WTC11 (cell line): ENCODE measurements at regions not wholly inside any gene's neighbourhood (a gene's known extent, or its start where the extent isn't known, plus 50 kb on each side); places are given as distances from the start of the nearest gene placed in this dataset.

Source experiments
- ATAC-seq: fragments of 200-7000 bp; cut with Tn5 transposase; 2 replicates; pipeline ENCODE4 v1.10.0; 2021; ENCODE audit warnings: mild to moderate bottlenecking, moderate library complexity
- CTCF ChIA-PET: fragments of 300-600 bp; sonication (Branson Sonifier 250); formaldehyde crosslinking; loops from one replicate; lab custom pipeline; 2021; ENCODE audit warnings: antibody characterized with exemption; lab: Charles Lee
- POLR2A ChIA-PET: fragments of 350-600 bp; sonication (Branson Sonifier 250); formaldehyde crosslinking; loops from one replicate; lab custom pipeline; 2021; ENCODE audit warnings: antibody characterized with exemption; lab: Charles Lee
- DNase-seq: peaks from one replicate; pipeline ENCODE4 v3.0.0; 2021; ENCODE audit warnings: low spot score
- H3K27ac Mint-ChIP-seq: 2 replicates; pipeline ENCODE4 v1.8.0; 2021; ENCODE audit warnings: mixed read lengths
- H3K27me3 Mint-ChIP-seq: 2 replicates; pipeline ENCODE4 v1.8.0; 2021; ENCODE audit warnings: low read depth, mild to moderate bottlenecking, moderate library complexity, mixed read lengths
- H3K36me3 Mint-ChIP-seq: 2 replicates; pipeline ENCODE4 v1.8.0; 2021; ENCODE audit warnings: mixed read lengths
- H3K4me1 Mint-ChIP-seq: 2 replicates; pipeline ENCODE4 v1.8.0; 2022; ENCODE audit warnings: mixed read lengths
- H3K4me3 Mint-ChIP-seq: 2 replicates; pipeline ENCODE4 v1.8.0; 2021; ENCODE audit warnings: mild to moderate bottlenecking, moderate library complexity, mixed read lengths
- H3K9me3 Mint-ChIP-seq: 2 replicates; pipeline ENCODE4 v1.8.0; 2021; ENCODE audit warnings: mixed read lengths
- CREM ChIP-seq: sonication (generic); formaldehyde crosslinking; IDR thresholded peaks from 2 replicates; pipeline ENCODE4 v1.8.1; 2022; ENCODE audit warnings: mild to moderate bottlenecking, missing genetic modification reagents, moderate library complexity
- ELF4 ChIP-seq: sonication (generic); formaldehyde crosslinking; IDR thresholded peaks from 2 replicates; pipeline ENCODE4 v1.8.1; 2022; ENCODE audit warnings: low read depth, mild to moderate bottlenecking, moderate library complexity, missing genetic modification reagents
- FOXK1 ChIP-seq: sonication (generic); formaldehyde crosslinking; IDR thresholded peaks from 2 replicates; pipeline ENCODE4 v1.8.0; 2022; ENCODE audit warnings: mild to moderate bottlenecking, moderate library complexity, missing genetic modification reagents
- GRHL2 ChIP-seq: fragments of 250-450 bp; sonication (Bioruptor Pico); IDR thresholded peaks from 2 replicates; pipeline ENCODE4 v1.8.0; 2022; ENCODE audit warnings: mild to moderate bottlenecking, moderate library complexity; ENCODE audit not compliant: insufficient replicate concordance, severe bottlenecking
- MYBL2 ChIP-seq: sonication (generic); formaldehyde crosslinking; IDR thresholded peaks from 2 replicates; pipeline ENCODE4 v1.8.1; 2023; ENCODE audit warnings: mild to moderate bottlenecking, moderate library complexity, missing genetic modification reagents
- NFATC4 ChIP-seq: fragments of 250-450 bp; sonication (Bioruptor Pico); IDR thresholded peaks from 2 replicates; pipeline ENCODE4 v1.9.0; 2021; ENCODE audit warnings: mild to moderate bottlenecking
- NFYB ChIP-seq: sonication (generic); formaldehyde crosslinking; conservative IDR thresholded peaks from 2 replicates; pipeline ENCODE4 v1.8.0; 2022; ENCODE audit warnings: low read depth, missing genetic modification reagents
- NR2C2 ChIP-seq: sonication (generic); formaldehyde crosslinking; IDR thresholded peaks from 2 replicates; pipeline ENCODE4 v1.8.0; 2022; ENCODE audit warnings: mild to moderate bottlenecking, missing genetic modification reagents
- SMAD3 ChIP-seq: sonication (generic); formaldehyde crosslinking; IDR thresholded peaks from 2 replicates; pipeline ENCODE4 v1.8.0; 2022; ENCODE audit warnings: missing genetic modification reagents, mild to moderate bottlenecking, borderline replicate concordance
- SP1 ChIP-seq: sonication (generic); formaldehyde crosslinking; conservative IDR thresholded peaks from 2 replicates; pipeline ENCODE4 v1.8.1; 2022; ENCODE audit warnings: missing genetic modification reagents
- ZBTB21 ChIP-seq: sonication (generic); formaldehyde crosslinking; IDR thresholded peaks from 2 replicates; pipeline ENCODE4 v1.8.1; 2023; ENCODE audit warnings: mild to moderate bottlenecking, missing genetic modification reagents, borderline replicate concordance
- ZNF121 ChIP-seq: sonication (generic); formaldehyde crosslinking; IDR thresholded peaks from 2 replicates; pipeline ENCODE4 v1.8.0; 2023; ENCODE audit warnings: missing genetic modification reagents
- ZNF232 ChIP-seq: sonication (generic); formaldehyde crosslinking; IDR thresholded peaks from 2 replicates; pipeline ENCODE4 v1.8.0; 2022; ENCODE audit warnings: mild to moderate bottlenecking, missing genetic modification reagents
- TF ChIP-seq, protein P1 (sequence below): sonication (generic); formaldehyde crosslinking; IDR thresholded peaks from 2 replicates; pipeline ENCODE4 v1.8.0; 2023; ENCODE audit warnings: missing genetic modification reagents, mild to moderate bottlenecking, borderline replicate concordance
- TF ChIP-seq, protein P2 (sequence below): sonication (generic); formaldehyde crosslinking; IDR thresholded peaks from 2 replicates; pipeline ENCODE4 v1.8.1; 2022; ENCODE audit warnings: missing genetic modification reagents, borderline replicate concordance
- TF ChIP-seq, protein P3 (sequence below): fragments of 250-450 bp; sonication (Bioruptor Pico); IDR thresholded peaks from 2 replicates; pipeline ENCODE4 v1.8.0; 2021; ENCODE audit warnings: mild to moderate bottlenecking
- TF ChIP-seq, protein P4 (sequence below): sonication (generic); formaldehyde crosslinking; IDR thresholded peaks from 2 replicates; pipeline ENCODE4 v1.8.0; 2022; ENCODE audit warnings: mild to moderate bottlenecking, missing genetic modification reagents
- TF ChIP-seq, protein P5 (sequence below): sonication (generic); formaldehyde crosslinking; conservative IDR thresholded peaks from 2 replicates; pipeline ENCODE4 v1.8.1; 2022; ENCODE audit warnings: mild to moderate bottlenecking, missing genetic modification reagents
- TF ChIP-seq, protein P6 (sequence below): sonication (generic); formaldehyde crosslinking; IDR thresholded peaks from 2 replicates; pipeline ENCODE4 v1.8.0; 2022; ENCODE audit warnings: mild to moderate bottlenecking, missing genetic modification reagents
- TF ChIP-seq, protein P7 (sequence below): fragments of 250-450 bp; sonication (Bioruptor Pico); IDR thresholded peaks from 2 replicates; pipeline ENCODE4 v1.9.0; 2021; ENCODE audit warnings: mild to moderate bottlenecking
- TF ChIP-seq, protein P8 (sequence below): sonication (generic); formaldehyde crosslinking; IDR thresholded peaks from 2 replicates; pipeline ENCODE4 v1.8.1; 2022; ENCODE audit warnings: low read depth, missing genetic modification reagents, borderline replicate concordance

DNA sequence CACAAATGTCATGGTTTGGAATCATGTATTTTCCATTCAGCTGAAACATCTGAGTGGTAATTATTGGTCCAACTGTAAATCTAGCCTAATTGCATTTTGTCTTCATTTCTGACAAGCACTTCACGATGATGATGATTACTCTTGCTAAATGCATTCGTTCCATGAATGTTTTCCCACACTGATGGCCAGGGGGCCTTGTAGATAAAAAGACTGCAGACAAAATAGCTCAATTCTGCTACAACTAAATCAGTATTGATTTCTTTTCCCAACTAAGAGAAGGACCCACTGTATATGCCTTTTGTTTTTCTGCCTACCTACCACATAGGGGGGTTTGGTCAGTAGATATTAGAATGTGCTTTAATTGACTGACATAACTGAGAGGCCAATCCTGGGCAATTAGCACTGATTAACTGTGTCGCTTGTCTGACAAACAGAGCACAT lies 1351.3 kb upstream of the NUDT12 start:
- H3K4me1 Mint-ChIP-seq = peaks cover 14% of the 10 kb centered on the region
- no peak overlapping the region for H3K4me3 Mint-ChIP-seq
- ChIA-PET POLR2A (no interaction called here), CTCF (no interaction called here)
- DNase-seq (no peak), ATAC-seq (no peak)
- TF ChIP-seq SMAD3 (CRISPR knock-in tag) (no peak), ZNF232 (CRISPR knock-in tag) (no peak), MYBL2 (CRISPR knock-in tag) (no peak), FOXK1 (CRISPR knock-in tag) (no peak), ZNF121 (CRISPR knock-in tag) (no peak), GRHL2 (CRISPR knock-in tag) (no peak), NFATC4 (CRISPR knock-in tag) (no peak), SP1 (CRISPR knock-in tag) (no peak), NFYB (CRISPR knock-in tag) (no peak), ZBTB21 (CRISPR knock-in tag) (no peak)
- TF ChIP-seq, protein P1, sequence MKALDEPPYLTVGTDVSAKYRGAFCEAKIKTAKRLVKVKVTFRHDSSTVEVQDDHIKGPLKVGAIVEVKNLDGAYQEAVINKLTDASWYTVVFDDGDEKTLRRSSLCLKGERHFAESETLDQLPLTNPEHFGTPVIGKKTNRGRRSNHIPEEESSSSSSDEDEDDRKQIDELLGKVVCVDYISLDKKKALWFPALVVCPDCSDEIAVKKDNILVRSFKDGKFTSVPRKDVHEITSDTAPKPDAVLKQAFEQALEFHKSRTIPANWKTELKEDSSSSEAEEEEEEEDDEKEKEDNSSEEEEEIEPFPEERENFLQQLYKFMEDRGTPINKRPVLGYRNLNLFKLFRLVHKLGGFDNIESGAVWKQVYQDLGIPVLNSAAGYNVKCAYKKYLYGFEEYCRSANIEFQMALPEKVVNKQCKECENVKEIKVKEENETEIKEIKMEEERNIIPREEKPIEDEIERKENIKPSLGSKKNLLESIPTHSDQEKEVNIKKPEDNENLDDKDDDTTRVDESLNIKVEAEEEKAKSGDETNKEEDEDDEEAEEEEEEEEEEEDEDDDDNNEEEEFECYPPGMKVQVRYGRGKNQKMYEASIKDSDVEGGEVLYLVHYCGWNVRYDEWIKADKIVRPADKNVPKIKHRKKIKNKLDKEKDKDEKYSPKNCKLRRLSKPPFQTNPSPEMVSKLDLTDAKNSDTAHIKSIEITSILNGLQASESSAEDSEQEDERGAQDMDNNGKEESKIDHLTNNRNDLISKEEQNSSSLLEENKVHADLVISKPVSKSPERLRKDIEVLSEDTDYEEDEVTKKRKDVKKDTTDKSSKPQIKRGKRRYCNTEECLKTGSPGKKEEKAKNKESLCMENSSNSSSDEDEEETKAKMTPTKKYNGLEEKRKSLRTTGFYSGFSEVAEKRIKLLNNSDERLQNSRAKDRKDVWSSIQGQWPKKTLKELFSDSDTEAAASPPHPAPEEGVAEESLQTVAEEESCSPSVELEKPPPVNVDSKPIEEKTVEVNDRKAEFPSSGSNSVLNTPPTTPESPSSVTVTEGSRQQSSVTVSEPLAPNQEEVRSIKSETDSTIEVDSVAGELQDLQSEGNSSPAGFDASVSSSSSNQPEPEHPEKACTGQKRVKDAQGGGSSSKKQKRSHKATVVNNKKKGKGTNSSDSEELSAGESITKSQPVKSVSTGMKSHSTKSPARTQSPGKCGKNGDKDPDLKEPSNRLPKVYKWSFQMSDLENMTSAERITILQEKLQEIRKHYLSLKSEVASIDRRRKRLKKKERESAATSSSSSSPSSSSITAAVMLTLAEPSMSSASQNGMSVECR = no peak
- TF ChIP-seq, protein P2, sequence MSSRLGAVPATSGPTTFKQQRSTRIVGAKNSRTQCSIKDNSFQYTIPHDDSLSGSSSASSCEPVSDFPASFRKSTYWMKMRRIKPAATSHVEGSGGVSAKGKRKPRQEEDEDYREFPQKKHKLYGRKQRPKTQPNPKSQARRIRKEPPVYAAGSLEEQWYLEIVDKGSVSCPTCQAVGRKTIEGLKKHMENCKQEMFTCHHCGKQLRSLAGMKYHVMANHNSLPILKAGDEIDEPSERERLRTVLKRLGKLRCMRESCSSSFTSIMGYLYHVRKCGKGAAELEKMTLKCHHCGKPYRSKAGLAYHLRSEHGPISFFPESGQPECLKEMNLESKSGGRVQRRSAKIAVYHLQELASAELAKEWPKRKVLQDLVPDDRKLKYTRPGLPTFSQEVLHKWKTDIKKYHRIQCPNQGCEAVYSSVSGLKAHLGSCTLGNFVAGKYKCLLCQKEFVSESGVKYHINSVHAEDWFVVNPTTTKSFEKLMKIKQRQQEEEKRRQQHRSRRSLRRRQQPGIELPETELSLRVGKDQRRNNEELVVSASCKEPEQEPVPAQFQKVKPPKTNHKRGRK (CRISPR knock-in tag) = no peak
- TF ChIP-seq, protein P3, sequence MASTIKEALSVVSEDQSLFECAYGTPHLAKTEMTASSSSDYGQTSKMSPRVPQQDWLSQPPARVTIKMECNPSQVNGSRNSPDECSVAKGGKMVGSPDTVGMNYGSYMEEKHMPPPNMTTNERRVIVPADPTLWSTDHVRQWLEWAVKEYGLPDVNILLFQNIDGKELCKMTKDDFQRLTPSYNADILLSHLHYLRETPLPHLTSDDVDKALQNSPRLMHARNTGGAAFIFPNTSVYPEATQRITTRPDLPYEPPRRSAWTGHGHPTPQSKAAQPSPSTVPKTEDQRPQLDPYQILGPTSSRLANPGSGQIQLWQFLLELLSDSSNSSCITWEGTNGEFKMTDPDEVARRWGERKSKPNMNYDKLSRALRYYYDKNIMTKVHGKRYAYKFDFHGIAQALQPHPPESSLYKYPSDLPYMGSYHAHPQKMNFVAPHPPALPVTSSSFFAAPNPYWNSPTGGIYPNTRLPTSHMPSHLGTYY (CRISPR knock-in tag) = no peak
- TF ChIP-seq, protein P4, sequence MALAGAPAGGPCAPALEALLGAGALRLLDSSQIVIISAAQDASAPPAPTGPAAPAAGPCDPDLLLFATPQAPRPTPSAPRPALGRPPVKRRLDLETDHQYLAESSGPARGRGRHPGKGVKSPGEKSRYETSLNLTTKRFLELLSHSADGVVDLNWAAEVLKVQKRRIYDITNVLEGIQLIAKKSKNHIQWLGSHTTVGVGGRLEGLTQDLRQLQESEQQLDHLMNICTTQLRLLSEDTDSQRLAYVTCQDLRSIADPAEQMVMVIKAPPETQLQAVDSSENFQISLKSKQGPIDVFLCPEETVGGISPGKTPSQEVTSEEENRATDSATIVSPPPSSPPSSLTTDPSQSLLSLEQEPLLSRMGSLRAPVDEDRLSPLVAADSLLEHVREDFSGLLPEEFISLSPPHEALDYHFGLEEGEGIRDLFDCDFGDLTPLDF = no peak
- TF ChIP-seq, protein P5, sequence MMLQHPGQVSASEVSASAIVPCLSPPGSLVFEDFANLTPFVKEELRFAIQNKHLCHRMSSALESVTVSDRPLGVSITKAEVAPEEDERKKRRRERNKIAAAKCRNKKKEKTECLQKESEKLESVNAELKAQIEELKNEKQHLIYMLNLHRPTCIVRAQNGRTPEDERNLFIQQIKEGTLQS (CRISPR knock-in tag) = no peak
- TF ChIP-seq, protein P6, sequence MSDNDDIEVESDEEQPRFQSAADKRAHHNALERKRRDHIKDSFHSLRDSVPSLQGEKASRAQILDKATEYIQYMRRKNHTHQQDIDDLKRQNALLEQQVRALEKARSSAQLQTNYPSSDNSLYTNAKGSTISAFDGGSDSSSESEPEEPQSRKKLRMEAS (CRISPR knock-in tag) = no peak
- no peak overlapping the region for H3K27ac Mint-ChIP-seq
- H3K9me3 Mint-ChIP-seq = no peaks in the 10 kb centered on the region
- H3K27me3 Mint-ChIP-seq = no peaks in the 10 kb centered on the region
- no peaks in the 10 kb centered on the region for H3K36me3 Mint-ChIP-seq

DNA sequence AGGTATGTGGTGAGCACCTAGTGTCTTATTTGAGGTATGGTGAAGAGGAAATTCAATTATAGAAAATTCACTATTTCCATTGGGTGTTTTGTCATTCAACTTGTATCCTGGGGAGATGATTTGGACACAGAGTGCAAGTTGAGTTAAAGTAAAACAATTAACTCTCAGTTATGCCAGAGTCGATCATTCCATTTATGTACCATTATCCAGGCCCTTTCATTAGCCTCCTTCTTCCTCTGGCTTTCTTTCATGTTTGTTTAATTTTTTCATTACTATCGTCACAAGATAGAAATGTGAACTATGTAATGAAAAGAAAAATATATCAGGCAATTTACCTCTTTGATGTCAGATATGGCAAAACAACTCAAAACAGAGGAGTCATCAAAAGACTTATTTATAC lies 1347.2 kb upstream of the NUDT12 start:
- CTCF ChIA-PET = no interaction called here
- no peaks in the 10 kb centered on the region for H3K36me3 Mint-ChIP-seq
- DNase-seq = no peak
- no peak overlapping the region for H3K4me3 Mint-ChIP-seq
- no peak for ATAC-seq
- no peaks in the 10 kb centered on the region for H3K27me3 Mint-ChIP-seq
- H3K27ac Mint-ChIP-seq = no peak overlapping the region
- no peaks in the 10 kb centered on the region for H3K9me3 Mint-ChIP-seq
- H3K4me1 Mint-ChIP-seq = peaks cover 14% of the 10 kb centered on the region
- POLR2A ChIA-PET = no interaction called here
- no peak for TF ChIP-seq NR2C2
- TF ChIP-seq, protein P7, sequence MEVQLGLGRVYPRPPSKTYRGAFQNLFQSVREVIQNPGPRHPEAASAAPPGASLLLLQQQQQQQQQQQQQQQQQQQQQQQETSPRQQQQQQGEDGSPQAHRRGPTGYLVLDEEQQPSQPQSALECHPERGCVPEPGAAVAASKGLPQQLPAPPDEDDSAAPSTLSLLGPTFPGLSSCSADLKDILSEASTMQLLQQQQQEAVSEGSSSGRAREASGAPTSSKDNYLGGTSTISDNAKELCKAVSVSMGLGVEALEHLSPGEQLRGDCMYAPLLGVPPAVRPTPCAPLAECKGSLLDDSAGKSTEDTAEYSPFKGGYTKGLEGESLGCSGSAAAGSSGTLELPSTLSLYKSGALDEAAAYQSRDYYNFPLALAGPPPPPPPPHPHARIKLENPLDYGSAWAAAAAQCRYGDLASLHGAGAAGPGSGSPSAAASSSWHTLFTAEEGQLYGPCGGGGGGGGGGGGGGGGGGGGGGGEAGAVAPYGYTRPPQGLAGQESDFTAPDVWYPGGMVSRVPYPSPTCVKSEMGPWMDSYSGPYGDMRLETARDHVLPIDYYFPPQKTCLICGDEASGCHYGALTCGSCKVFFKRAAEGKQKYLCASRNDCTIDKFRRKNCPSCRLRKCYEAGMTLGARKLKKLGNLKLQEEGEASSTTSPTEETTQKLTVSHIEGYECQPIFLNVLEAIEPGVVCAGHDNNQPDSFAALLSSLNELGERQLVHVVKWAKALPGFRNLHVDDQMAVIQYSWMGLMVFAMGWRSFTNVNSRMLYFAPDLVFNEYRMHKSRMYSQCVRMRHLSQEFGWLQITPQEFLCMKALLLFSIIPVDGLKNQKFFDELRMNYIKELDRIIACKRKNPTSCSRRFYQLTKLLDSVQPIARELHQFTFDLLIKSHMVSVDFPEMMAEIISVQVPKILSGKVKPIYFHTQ = no peak
- TF ChIP-seq CREM (CRISPR knock-in tag) = no peak
- TF ChIP-seq GRHL2 (CRISPR knock-in tag) = no peak
- no peak for TF ChIP-seq ELF4 (CRISPR knock-in tag)
- TF ChIP-seq, protein P8, sequence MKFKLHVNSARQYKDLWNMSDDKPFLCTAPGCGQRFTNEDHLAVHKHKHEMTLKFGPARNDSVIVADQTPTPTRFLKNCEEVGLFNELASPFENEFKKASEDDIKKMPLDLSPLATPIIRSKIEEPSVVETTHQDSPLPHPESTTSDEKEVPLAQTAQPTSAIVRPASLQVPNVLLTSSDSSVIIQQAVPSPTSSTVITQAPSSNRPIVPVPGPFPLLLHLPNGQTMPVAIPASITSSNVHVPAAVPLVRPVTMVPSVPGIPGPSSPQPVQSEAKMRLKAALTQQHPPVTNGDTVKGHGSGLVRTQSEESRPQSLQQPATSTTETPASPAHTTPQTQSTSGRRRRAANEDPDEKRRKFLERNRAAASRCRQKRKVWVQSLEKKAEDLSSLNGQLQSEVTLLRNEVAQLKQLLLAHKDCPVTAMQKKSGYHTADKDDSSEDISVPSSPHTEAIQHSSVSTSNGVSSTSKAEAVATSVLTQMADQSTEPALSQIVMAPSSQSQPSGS (CRISPR knock-in tag) = no peak
